Parathyroid adenoma (tissue), 2 donors: ENCODE measurements at regions not wholly inside any gene's neighbourhood (a gene's known extent, or its start where the extent isn't known, plus 50 kb on each side); places are given as distances from the start of the nearest gene placed in this dataset.

Experiments
- H2AFZ ChIP-seq: fragments of 300-600 bp; sonication (generic); one replicate; pipeline ENCODE4 v1.7.0; 2017; ENCODE audit warnings: antibody characterized with exemption, mild to moderate bottlenecking
- H3K27ac ChIP-seq: fragments of 300-600 bp; sonication (generic); one replicate; pipeline ENCODE4 v1.7.0; 2017
- H3K27me3 ChIP-seq: fragments of 300-600 bp; sonication (generic); one replicate; pipeline ENCODE4 v1.7.0; 2017; ENCODE audit warnings: low read length; ENCODE audit not compliant: control insufficient read depth, insufficient read depth
- H3K36me3 ChIP-seq: fragments of 300-600 bp; sonication (generic); one replicate; pipeline ENCODE4 v1.7.0; 2017; ENCODE audit warnings: low read length; ENCODE audit not compliant: control insufficient read depth, insufficient read depth
- H3K4me1 ChIP-seq: fragments of 300-600 bp; sonication (generic); one replicate; pipeline ENCODE4 v1.7.0; 2017; ENCODE audit warnings: control low read depth
- H3K4me2 ChIP-seq: fragments of 300-600 bp; sonication (generic); one replicate; pipeline ENCODE4 v1.7.0; 2017; ENCODE audit warnings: low read length
- H3K4me3 ChIP-seq: fragments of 300-600 bp; sonication (generic); one replicate; pipeline ENCODE4 v1.7.0; 2017; ENCODE audit warnings: low read depth, low read length
- H3K79me2 ChIP-seq: fragments of 300-600 bp; sonication (generic); one replicate; pipeline ENCODE4 v1.7.0; 2017; ENCODE audit warnings: control low read depth
- H3K9ac ChIP-seq: fragments of 300-600 bp; sonication (generic); one replicate; pipeline ENCODE4 v1.7.0; 2017; ENCODE audit warnings: mild to moderate bottlenecking
- H3K9me3 ChIP-seq: fragments of 300-600 bp; sonication (generic); one replicate; pipeline ENCODE4 v1.7.0; 2017; ENCODE audit warnings: low read length; ENCODE audit not compliant: control insufficient read depth
- TF ChIP-seq, protein P1 (sequence below): fragments of 300-600 bp; sonication (generic); IDR thresholded peaks from one replicate; pipeline ENCODE4 v1.7.0; 2017; ENCODE audit warnings: antibody characterized with exemption, mild to moderate bottlenecking
- donor health status: primary hyperparathyroidism.

GRCh38 chr5:65068410-65068809 is 299.7 kb downstream of the CWC27 start:
- Histone ChIP-seq H3K27ac (no peak overlapping the region), H3K4me2 (no peak overlapping the region), H3K9me3 (no peaks in the 10 kb centered on the region), H3K4me1 (no peaks in the 10 kb centered on the region), H3K36me3 (no peaks in the 10 kb centered on the region), H2AFZ (no peak overlapping the region), H3K79me2 (no peaks in the 10 kb centered on the region), H3K9ac (no peak overlapping the region), H3K4me3 (no peak overlapping the region), H3K27me3 (no peaks in the 10 kb centered on the region)
- TF ChIP-seq, protein P1, sequence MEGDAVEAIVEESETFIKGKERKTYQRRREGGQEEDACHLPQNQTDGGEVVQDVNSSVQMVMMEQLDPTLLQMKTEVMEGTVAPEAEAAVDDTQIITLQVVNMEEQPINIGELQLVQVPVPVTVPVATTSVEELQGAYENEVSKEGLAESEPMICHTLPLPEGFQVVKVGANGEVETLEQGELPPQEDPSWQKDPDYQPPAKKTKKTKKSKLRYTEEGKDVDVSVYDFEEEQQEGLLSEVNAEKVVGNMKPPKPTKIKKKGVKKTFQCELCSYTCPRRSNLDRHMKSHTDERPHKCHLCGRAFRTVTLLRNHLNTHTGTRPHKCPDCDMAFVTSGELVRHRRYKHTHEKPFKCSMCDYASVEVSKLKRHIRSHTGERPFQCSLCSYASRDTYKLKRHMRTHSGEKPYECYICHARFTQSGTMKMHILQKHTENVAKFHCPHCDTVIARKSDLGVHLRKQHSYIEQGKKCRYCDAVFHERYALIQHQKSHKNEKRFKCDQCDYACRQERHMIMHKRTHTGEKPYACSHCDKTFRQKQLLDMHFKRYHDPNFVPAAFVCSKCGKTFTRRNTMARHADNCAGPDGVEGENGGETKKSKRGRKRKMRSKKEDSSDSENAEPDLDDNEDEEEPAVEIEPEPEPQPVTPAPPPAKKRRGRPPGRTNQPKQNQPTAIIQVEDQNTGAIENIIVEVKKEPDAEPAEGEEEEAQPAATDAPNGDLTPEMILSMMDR = no peak

GRCh38 chr5:65070026-65070425 is 301.3 kb downstream of the CWC27 start:
- TF ChIP-seq, protein P1 = no peak
- H3K9ac ChIP-seq = no peak overlapping the region
- no peaks in the 10 kb centered on the region for H3K79me2 ChIP-seq
- no peak overlapping the region for H2AFZ ChIP-seq
- no peaks in the 10 kb centered on the region for H3K36me3 ChIP-seq
- no peak overlapping the region for H3K27ac ChIP-seq
- H3K4me2 ChIP-seq = no peak overlapping the region
- no peaks in the 10 kb centered on the region for H3K4me1 ChIP-seq
- no peaks in the 10 kb centered on the region for H3K27me3 ChIP-seq
- no peak overlapping the region for H3K4me3 ChIP-seq
- no peaks in the 10 kb centered on the region for H3K9me3 ChIP-seq

- Histone ChIP-seq H3K4me3 (no peak overlapping the region), H3K36me3 (no peaks in the 10 kb centered on the region), H3K9ac (no peak overlapping the region), H3K9me3 (no peaks in the 10 kb centered on the region), H2AFZ (no peak overlapping the region), H3K79me2 (no peaks in the 10 kb centered on the region), H3K27me3 (no peaks in the 10 kb centered on the region), H3K27ac (no peak overlapping the region), H3K4me2 (no peak overlapping the region), H3K4me1 (peaks cover 2% of the 10 kb centered on the region)
- TF ChIP-seq, protein P1 = no peak
Measured at GRCh38 chr5:65072850-65073249, 304.1 kb downstream of the CWC27 start.

- H3K4me1 ChIP-seq = peaks cover 2% of the 10 kb centered on the region
- TF ChIP-seq, protein P1 = no peak
- no peak overlapping the region for H3K4me2 ChIP-seq
- H2AFZ ChIP-seq = no peak overlapping the region
- H3K36me3 ChIP-seq = no peaks in the 10 kb centered on the region
- no peak overlapping the region for H3K9ac ChIP-seq
- no peaks in the 10 kb centered on the region for H3K9me3 ChIP-seq
- H3K79me2 ChIP-seq = no peaks in the 10 kb centered on the region
- H3K4me3 ChIP-seq = no peak overlapping the region
- no peak overlapping the region for H3K27ac ChIP-seq
- no peaks in the 10 kb centered on the region for H3K27me3 ChIP-seq
Measured at GRCh38 chr5:65073250-65073661, 304.5 kb downstream of the CWC27 start.

GRCh38 chr5:65075623-65076250 is 307.0 kb downstream of the CWC27 start:
- Histone ChIP-seq H2AFZ (peak overlapping the region; percentile 33), H3K27ac (no peak overlapping the region), H3K9ac (no peak overlapping the region), H3K4me2 (no peak overlapping the region), H3K4me1 (peaks cover 2% of the 10 kb centered on the region), H3K4me3 (no peak overlapping the region), H3K36me3 (no peaks in the 10 kb centered on the region), H3K9me3 (no peaks in the 10 kb centered on the region), H3K27me3 (no peaks in the 10 kb centered on the region), H3K79me2 (no peaks in the 10 kb centered on the region)
- TF ChIP-seq, protein P1 = no peak
